OCI-LY7 (cell line): ENCODE measurements at regions not wholly inside any gene's neighbourhood (a gene's known extent, or its start where the extent isn't known, plus 50 kb on each side); places are given as distances from the start of the nearest gene placed in this dataset.

Source experiments
- CTCF ChIP-seq: fragments of 200-600 bp; sonication (generic); conservative IDR thresholded peaks from 2 replicates; pipeline ENCODE4 v1.5.1; 2014; ENCODE audit warnings: mild to moderate bottlenecking, antibody characterized with exemption, low read length, moderate library complexity, mixed read lengths
- EZH2phosphoT487 ChIP-seq: fragments of 200-600 bp; sonication (generic); IDR thresholded peaks from 2 replicates; pipeline ENCODE4 v1.6.1; 2018; ENCODE audit warnings: low read depth, borderline replicate concordance, mild to moderate bottlenecking, mixed run types, antibody characterized with exemption, low read length, moderate library complexity, mixed read lengths

GRCh38 chr3:154588831-154589230 is 158.8 kb upstream of the GPR149 start:
- TF ChIP-seq CTCF = no peak
- TF ChIP-seq EZH2phosphoT487 = no peak
